ENCODE measurements at regions not wholly inside any gene's neighbourhood (a gene's known extent, or its start where the extent isn't known, plus 50 kb on each side); places are given as distances from the start of the nearest gene placed in this dataset.
A peak's percentile ranks its signal among the peaks of the same experiment; 100 is the strongest.

DNA sequence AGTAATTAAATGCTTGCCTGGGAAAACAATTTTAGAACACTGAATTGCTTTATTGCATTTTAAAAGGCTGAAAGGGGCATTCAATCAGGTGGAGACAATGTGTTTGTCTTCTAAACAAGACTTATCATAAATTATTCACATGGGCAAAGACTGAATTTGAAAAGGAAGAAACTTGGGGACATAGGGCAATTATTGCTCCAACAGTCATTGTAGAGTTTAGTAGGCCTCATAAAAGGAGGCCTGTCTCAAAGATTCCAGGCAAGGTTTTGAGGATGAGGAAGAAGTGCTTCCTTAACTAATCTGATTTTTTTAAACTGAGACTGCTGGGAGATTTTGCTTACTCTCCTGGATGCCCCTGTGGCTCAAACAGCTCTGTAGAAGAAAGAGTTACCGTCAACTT, 174.4 kb upstream of the RPS6KA3 start:
- TF ChIP-seq FOXM1 (IDR thresholded peaks at IDR 0.05; ENCODE audit: low read depth) = no peak
- TF ChIP-seq, protein P1, sequence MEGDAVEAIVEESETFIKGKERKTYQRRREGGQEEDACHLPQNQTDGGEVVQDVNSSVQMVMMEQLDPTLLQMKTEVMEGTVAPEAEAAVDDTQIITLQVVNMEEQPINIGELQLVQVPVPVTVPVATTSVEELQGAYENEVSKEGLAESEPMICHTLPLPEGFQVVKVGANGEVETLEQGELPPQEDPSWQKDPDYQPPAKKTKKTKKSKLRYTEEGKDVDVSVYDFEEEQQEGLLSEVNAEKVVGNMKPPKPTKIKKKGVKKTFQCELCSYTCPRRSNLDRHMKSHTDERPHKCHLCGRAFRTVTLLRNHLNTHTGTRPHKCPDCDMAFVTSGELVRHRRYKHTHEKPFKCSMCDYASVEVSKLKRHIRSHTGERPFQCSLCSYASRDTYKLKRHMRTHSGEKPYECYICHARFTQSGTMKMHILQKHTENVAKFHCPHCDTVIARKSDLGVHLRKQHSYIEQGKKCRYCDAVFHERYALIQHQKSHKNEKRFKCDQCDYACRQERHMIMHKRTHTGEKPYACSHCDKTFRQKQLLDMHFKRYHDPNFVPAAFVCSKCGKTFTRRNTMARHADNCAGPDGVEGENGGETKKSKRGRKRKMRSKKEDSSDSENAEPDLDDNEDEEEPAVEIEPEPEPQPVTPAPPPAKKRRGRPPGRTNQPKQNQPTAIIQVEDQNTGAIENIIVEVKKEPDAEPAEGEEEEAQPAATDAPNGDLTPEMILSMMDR (IDR thresholded peaks at IDR 0.05) = no peak
- no peak for TF ChIP-seq MXI1 (IDR thresholded peaks at IDR 0.05; ENCODE audit: low read depth, low read length)
- TF ChIP-seq TCF12 (IDR thresholded peaks at IDR 0.05) = no peak
- TF ChIP-seq, protein P2, sequence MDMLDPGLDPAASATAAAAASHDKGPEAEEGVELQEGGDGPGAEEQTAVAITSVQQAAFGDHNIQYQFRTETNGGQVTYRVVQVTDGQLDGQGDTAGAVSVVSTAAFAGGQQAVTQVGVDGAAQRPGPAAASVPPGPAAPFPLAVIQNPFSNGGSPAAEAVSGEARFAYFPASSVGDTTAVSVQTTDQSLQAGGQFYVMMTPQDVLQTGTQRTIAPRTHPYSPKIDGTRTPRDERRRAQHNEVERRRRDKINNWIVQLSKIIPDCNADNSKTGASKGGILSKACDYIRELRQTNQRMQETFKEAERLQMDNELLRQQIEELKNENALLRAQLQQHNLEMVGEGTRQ (IDR thresholded peaks at IDR 0.05; ENCODE audit: borderline replicate concordance, low read depth, low read length) = no peak
- TF ChIP-seq RXRA (IDR thresholded peaks at IDR 0.05; ENCODE audit: borderline replicate concordance, low read depth) = no peak
- TF ChIP-seq, protein P3, sequence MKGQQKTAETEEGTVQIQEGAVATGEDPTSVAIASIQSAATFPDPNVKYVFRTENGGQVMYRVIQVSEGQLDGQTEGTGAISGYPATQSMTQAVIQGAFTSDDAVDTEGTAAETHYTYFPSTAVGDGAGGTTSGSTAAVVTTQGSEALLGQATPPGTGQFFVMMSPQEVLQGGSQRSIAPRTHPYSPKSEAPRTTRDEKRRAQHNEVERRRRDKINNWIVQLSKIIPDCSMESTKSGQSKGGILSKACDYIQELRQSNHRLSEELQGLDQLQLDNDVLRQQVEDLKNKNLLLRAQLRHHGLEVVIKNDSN (IDR thresholded peaks at IDR 0.05; ENCODE audit: borderline replicate concordance, low read depth) = no peak
- no peak for TF ChIP-seq FOSL2 (IDR thresholded peaks at IDR 0.05; ENCODE audit: borderline replicate concordance, low read depth)
- TF ChIP-seq FOXJ3 (CRISPR knock-in tag; IDR thresholded peaks at IDR 0.05) = no peak
- TF ChIP-seq SMC3 (IDR thresholded peaks at IDR 0.05; ENCODE audit: low read depth, low read length) = no peak
- no peak for TF ChIP-seq SIN3A (IDR thresholded peaks at IDR 0.05; ENCODE audit: borderline replicate concordance, low read depth, low read length)
- Histone ChIP-seq H4K20me1 (ENCODE audit: insufficient read depth) (no peaks in the 10 kb centered on the region), H3K4me2 (no peak overlapping the region), H3K4me3 (ENCODE audit: low read depth in 2 of 2, low read length in 1 of 2) (no peak overlapping the region), H3K9me2 (no peaks in the 10 kb centered on the region), H3K27me3 (ENCODE audit: insufficient read depth) (no peaks in the 10 kb centered on the region; the same call in 1 of the 2 replicates), H3F3A (replicated peaks; ENCODE audit: insufficient read depth) (no peaks in the 10 kb centered on the region), H3K27ac (ENCODE audit: low read depth in 2 of 2, low read length in 1 of 2) (no peak overlapping the region), H3K9me3 (no peaks in the 10 kb centered on the region), H3K9ac (no peak overlapping the region), H3K36me3 (replicated peaks in 1 of 2; ENCODE audit: control insufficient read depth in 1 of 2, insufficient read depth in 2 of 2, low read length in 1 of 2) (no peaks in the 10 kb centered on the region), H3K4me1 (ENCODE audit: control insufficient read depth in 1 of 2, insufficient read depth in 2 of 2, low read depth in 1 of 2, low read length in 1 of 2) (no peaks in the 10 kb centered on the region), H2AFZ (ENCODE audit: low read depth) (no peak overlapping the region), H3K79me2 (ENCODE audit: insufficient read depth) (no peaks in the 10 kb centered on the region)
- DNase-seq = no peak
- ChIA-PET POLR2A (no interaction called here), CTCF (interaction anchor here (0.9 to 1.5 kb wide), 3 partner anchors 13 to 536 kb away, joined by 3 read pairs; no protein-coding TSS in a partner anchor)
- WGBS (ENCODE audit: low lambda C conversion rate) = 48% methylated on average over 1 of the region's 1 CpG

DNA sequence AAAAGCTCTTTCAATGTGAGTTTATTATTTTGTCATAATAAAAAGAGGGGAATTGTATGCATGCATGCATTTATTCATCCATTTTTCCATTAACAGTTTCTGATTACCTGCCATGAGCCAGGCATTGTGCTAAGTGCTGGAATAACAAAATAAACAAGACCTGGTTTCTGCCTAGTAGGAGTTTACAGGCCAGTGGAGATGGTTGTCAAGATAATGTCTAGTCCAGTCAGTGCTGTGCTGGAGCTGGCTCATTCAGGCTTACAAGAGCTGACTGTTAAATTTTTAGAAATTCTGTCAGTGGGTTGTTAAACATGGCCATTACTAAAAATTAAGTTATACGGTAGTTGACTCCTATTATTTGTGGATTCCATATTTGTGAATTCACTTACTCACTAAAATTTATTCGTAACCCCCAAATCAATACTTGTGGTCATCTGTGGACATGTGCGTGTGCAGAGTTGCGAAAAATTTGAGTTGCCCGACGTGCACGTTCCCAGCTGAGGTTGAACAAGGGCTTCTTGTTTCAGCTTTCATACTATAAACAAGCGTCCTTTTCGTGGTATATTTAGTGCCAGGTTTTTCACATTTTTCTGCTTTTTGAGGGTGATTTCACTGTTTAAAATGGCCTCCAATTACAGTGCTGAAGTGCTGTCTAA, 172.3 kb upstream of the RPS6KA3 start:
- POLR2A ChIA-PET = no interaction called here
- no peak overlapping the region for H3K4me3 ChIP-seq (ENCODE audit: low read depth in 2 of 2, low read length in 1 of 2)
- no peak overlapping the region for H3K27ac ChIP-seq (ENCODE audit: low read depth in 2 of 2, low read length in 1 of 2)
- no peaks in the 10 kb centered on the region for H3K9me2 ChIP-seq
- DNase-seq = peak; percentile 7
- no peaks in the 10 kb centered on the region; the same call in 1 of the 2 replicates for H3K27me3 ChIP-seq (ENCODE audit: insufficient read depth)
- no peaks in the 10 kb centered on the region for H4K20me1 ChIP-seq (ENCODE audit: insufficient read depth)
- H3F3A ChIP-seq (replicated peaks; ENCODE audit: insufficient read depth) = no peaks in the 10 kb centered on the region
- no peaks in the 10 kb centered on the region for H3K36me3 ChIP-seq (replicated peaks in 1 of 2; ENCODE audit: control insufficient read depth in 1 of 2, insufficient read depth in 2 of 2, low read length in 1 of 2)
- CTCF ChIA-PET = no interaction called here
- no peak overlapping the region for H2AFZ ChIP-seq (ENCODE audit: low read depth)
- H3K4me2 ChIP-seq = no peak overlapping the region
- H3K79me2 ChIP-seq (ENCODE audit: insufficient read depth) = no peaks in the 10 kb centered on the region
- no peaks in the 10 kb centered on the region for H3K4me1 ChIP-seq (ENCODE audit: control insufficient read depth in 1 of 2, insufficient read depth in 2 of 2, low read depth in 1 of 2, low read length in 1 of 2)
- WGBS (ENCODE audit: low lambda C conversion rate) = 67% methylated on average over 9 of the region's 9 CpGs
- H3K9ac ChIP-seq = no peak overlapping the region
- no peaks in the 10 kb centered on the region for H3K9me3 ChIP-seq
- no peak for TF ChIP-seq JUND (IDR thresholded peaks at IDR 0.05)
- no peak for TF ChIP-seq TAF1 (IDR thresholded peaks at IDR 0.05; ENCODE audit: borderline replicate concordance, low read depth, low read length)
- TF ChIP-seq, protein P4, sequence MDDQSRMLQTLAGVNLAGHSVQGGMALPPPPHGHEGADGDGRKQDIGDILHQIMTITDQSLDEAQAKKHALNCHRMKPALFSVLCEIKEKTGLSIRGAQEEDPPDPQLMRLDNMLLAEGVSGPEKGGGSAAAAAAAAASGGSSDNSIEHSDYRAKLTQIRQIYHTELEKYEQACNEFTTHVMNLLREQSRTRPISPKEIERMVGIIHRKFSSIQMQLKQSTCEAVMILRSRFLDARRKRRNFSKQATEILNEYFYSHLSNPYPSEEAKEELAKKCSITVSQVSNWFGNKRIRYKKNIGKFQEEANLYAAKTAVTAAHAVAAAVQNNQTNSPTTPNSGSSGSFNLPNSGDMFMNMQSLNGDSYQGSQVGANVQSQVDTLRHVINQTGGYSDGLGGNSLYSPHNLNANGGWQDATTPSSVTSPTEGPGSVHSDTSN (IDR thresholded peaks at IDR 0.05) = 0 out of 2 replicates have a peak, but pooled peaks have one; percentile 8
- TF ChIP-seq GATA2 (CRISPR knock-in tag; IDR thresholded peaks at IDR 0.05) = peak; percentile 60
- TF ChIP-seq NRF1 (IDR thresholded peaks at IDR 0.05; ENCODE audit: low read depth, low read length) = no peak
